SJCRH30 (cell line): ENCODE measurements at regions not wholly inside any gene's neighbourhood (a gene's known extent, or its start where the extent isn't known, plus 50 kb on each side); places are given as distances from the start of the nearest gene placed in this dataset.
A peak's percentile ranks its signal among the peaks of the same experiment; 100 is the strongest.
"Not testable (repeated sequence)": the region's sequence is repeated elsewhere in the genome, so short reads cannot be mapped to it uniquely, and the experiment has no call there.

Experiments
- DNase-seq, 2 experiments: peaks; one replicate each; pipeline ENCODE4 v3.0.0-alpha.2; 2015 to 2020
- H3K27ac ChIP-seq: fragments of 250-450 bp; sonication (Bioruptor Pico); 2 replicates; pipeline ENCODE4 v1.5.1; 2020; ENCODE audit warnings: mild to moderate bottlenecking, moderate library complexity
- H3K27me3 ChIP-seq: fragments of 250-450 bp; sonication (Bioruptor Pico); 2 replicates; pipeline ENCODE4 v1.5.1; 2020; ENCODE audit warnings: mild to moderate bottlenecking, moderate library complexity
- H3K36me3 ChIP-seq: fragments of 250-450 bp; sonication (Bioruptor Pico); 2 replicates; pipeline ENCODE4 v1.5.1; 2020; ENCODE audit warnings: mild to moderate bottlenecking, moderate library complexity
- H3K4me1 ChIP-seq: fragments of 250-450 bp; sonication (Bioruptor Pico); 2 replicates; pipeline ENCODE4 v1.5.1; 2020; ENCODE audit warnings: mild to moderate bottlenecking, moderate library complexity
- H3K4me3 ChIP-seq: fragments of 250-450 bp; sonication (Bioruptor Pico); 2 replicates; pipeline ENCODE4 v1.5.1; 2020; ENCODE audit warnings: mild to moderate bottlenecking, moderate library complexity
- H3K9me3 ChIP-seq: fragments of 250-450 bp; sonication (Bioruptor Pico); replicated peaks from 2 replicates; pipeline ENCODE4 v1.5.1; 2020; ENCODE audit warnings: mild to moderate bottlenecking, moderate library complexity

DNA sequence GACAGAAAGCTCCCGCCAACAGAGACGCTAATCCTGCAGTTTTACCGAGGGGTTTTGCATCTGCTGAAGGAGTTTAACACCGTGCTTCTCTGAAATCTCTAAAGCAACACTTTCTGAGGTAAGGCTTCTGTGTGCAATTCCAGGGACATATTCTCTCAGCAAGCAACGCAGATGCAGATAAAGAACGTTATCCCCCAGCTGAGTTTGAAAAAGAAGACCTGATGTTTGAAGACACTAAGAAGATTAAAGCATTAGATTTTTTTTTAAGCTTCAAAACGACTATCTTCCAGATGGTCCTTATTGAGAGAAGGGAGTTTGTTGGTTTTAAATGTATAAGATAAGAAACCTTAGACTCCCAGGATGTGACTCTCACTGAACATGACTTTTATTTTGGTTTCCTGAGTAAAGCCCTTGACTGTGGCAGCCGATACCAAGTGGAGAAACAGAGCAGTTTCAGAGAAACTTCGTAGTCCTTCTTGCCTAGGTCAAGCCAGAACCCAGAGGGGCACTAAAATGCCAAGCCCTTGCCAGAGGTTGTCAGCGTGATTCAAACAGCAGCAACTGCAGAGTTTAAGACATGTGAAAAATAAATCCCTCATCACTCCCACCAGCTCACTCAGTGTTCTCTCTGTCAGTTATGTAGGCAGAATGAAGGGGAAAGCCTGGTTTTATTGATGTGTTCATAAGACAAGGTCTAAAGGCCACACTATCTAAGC lies 353.3 kb upstream of the CNR1 start:
- no peak for DNase-seq
- Histone ChIP-seq H3K4me1 (no peaks in the 10 kb centered on the region), H3K27me3 (no peaks in the 10 kb centered on the region), H3K36me3 (no peaks in the 10 kb centered on the region), H3K9me3 (no peaks in the 10 kb centered on the region), H3K4me3 (no peak overlapping the region), H3K27ac (no peak overlapping the region)

- no peaks in the 10 kb centered on the region for H3K9me3 ChIP-seq
- no peak for DNase-seq
- H3K27me3 ChIP-seq, result no peaks in the 10 kb centered on the region
- no peak overlapping the region for H3K4me3 ChIP-seq
- H3K4me1 ChIP-seq, result no peaks in the 10 kb centered on the region
- no peaks in the 10 kb centered on the region for H3K36me3 ChIP-seq
- H3K27ac ChIP-seq, result no peak overlapping the region
These were observed 351.6 kb upstream of the CNR1 start for GRCh38 chr6:88517737-88518136.

GRCh38 chr6:88513920-88514319 lies 347.8 kb upstream of the CNR1 start:
- Histone ChIP-seq H3K9me3 (no peaks in the 10 kb centered on the region), H3K27ac (no peak overlapping the region), H3K4me1 (0 out of 2 replicates have a peak, but pooled peaks cover 2% of the 10 kb centered on the region), H3K27me3 (no peaks in the 10 kb centered on the region), H3K4me3 (no peak overlapping the region), H3K36me3 (no peaks in the 10 kb centered on the region)
- no peak for DNase-seq

GRCh38 chr6:88513471-88513870 lies 347.3 kb upstream of the CNR1 start:
- Histone ChIP-seq H3K4me1 (0 out of 2 replicates have a peak, but pooled peaks cover 2% of the 10 kb centered on the region), H3K27me3 (no peaks in the 10 kb centered on the region), H3K4me3 (no peak overlapping the region), H3K9me3 (no peaks in the 10 kb centered on the region), H3K27ac (no peak overlapping the region), H3K36me3 (no peaks in the 10 kb centered on the region)
- DNase-seq, result no peak

GRCh38 chr6:88512951-88513350 lies 346.8 kb upstream of the CNR1 start:
- Histone ChIP-seq H3K4me3 (no peak overlapping the region), H3K27me3 (no peaks in the 10 kb centered on the region), H3K27ac (no peak overlapping the region), H3K9me3 (0 out of 2 replicates have a peak, but pooled peaks cover 2% of the 10 kb centered on the region), H3K36me3 (no peaks in the 10 kb centered on the region), H3K4me1 (0 out of 2 replicates have a peak, but pooled peaks cover 2% of the 10 kb centered on the region)
- no peak for DNase-seq

GRCh38 chr6:88502391-88502790 lies 336.2 kb upstream of the CNR1 start:
- no peaks in the 10 kb centered on the region for H3K27me3 ChIP-seq

DNA sequence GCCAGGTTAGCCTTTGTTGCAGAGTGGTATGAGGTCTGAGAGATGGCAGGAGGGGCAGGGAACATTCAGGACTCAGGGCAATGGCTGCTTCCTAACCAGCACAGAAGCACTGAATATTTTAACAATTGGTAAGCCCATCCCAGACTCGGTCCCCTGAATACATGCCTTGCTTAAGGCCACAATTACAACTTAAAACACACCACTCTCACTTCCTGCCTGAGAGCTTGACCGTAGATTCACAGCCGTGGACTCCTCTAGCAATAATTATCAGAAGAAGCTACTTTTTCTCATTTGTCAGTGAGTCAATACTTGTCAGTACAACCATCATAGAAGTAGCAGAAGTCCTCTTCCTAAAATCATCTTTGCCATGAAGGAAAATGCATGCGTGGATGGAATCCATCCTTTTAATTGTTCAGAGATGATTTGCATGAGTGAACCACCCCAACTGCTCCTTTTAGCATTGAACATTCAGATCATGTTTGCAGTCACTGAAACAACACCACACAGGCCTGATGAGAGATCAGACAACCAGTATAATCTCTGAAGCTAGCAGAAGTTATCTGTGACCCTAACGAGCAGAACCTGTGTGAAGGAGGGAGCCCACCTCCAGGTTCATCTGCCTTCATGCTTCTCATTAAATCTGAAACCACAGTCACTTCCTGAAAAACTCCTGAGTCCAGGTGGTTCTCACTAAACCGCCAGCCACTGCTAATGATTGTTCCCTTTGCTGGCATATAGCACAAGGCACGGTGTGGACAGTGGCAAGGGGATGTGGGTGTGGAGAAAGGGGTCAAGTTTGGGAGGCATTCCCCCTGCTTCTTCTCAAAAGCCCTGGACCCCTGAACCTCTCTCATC lies 333.9 kb upstream of the CNR1 start:
- DNase-seq, result no peak
- no peak overlapping the region for H3K27ac ChIP-seq
- no peaks in the 10 kb centered on the region for H3K27me3 ChIP-seq
- H3K4me1 ChIP-seq, result no peaks in the 10 kb centered on the region
- H3K9me3 ChIP-seq, result no peaks in the 10 kb centered on the region; the same call in 1 of the 2 replicates
- H3K36me3 ChIP-seq, result no peaks in the 10 kb centered on the region
- H3K4me3 ChIP-seq, result no peak overlapping the region

More at GRCh38 chr6:88502391-88502790, 336.2 kb upstream of the CNR1 start:
- Histone ChIP-seq H3K27ac (no peak overlapping the region), H3K4me3 (no peak overlapping the region), H3K4me1 (no peaks in the 10 kb centered on the region), H3K36me3 (no peaks in the 10 kb centered on the region), H3K9me3 (no peaks in the 10 kb centered on the region; the same call in 1 of the 2 replicates)
- DNase-seq, result no peak

GRCh38 chr6:88499436-88499835 lies 333.3 kb upstream of the CNR1 start:
- no peak overlapping the region for H3K27ac ChIP-seq
- no peak for DNase-seq
- no peaks in the 10 kb centered on the region for H3K4me1 ChIP-seq
- H3K27me3 ChIP-seq, result no peaks in the 10 kb centered on the region
- H3K36me3 ChIP-seq, result no peaks in the 10 kb centered on the region
- H3K4me3 ChIP-seq, result no peak overlapping the region
- no peaks in the 10 kb centered on the region for H3K9me3 ChIP-seq

GRCh38 chr6:88497403-88497802 lies 331.3 kb upstream of the CNR1 start:
- H3K27me3 ChIP-seq, H3K4me1 ChIP-seq, H3K27ac ChIP-seq, DNase-seq, H3K36me3 ChIP-seq, H3K9me3 ChIP-seq, H3K4me3 ChIP-seq: not testable (repeated sequence)

DNA sequence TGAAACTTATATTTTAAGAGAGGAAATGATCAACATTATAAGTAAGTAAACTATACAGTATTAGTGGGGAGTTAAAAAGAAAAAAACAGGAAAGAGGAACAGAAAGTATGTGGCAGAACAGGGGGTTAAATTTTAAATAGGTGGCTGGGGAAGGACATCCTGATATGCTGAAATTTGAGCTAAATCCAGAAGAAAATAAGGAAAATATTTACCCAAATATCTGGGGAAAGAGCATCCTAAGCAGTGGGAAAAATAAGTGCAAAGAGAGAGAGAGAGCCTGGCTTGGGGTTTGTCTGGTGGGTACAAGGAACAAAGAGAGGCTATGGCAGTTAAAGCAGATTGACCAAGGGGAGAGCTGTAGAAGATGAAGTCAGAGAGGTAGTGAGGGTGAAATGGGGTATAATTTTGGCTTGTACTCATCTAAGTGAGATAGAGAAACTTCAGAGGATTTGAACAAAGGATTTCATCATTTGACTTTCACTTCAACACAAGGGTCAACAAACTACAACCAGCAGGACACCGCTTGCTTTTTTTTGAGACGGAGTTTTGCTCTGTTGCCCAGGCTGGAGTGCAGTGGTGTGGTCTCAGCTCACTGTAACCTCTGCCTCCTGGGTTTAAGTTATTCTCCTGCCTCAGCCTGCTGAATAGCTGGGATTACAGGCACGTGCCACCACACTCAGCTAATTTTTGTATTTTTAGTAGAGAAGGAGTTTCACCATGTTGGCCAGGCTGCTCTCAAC lies 328.4 kb upstream of the CNR1 start:
- no peak overlapping the region for H3K27ac ChIP-seq
- H3K27me3 ChIP-seq, result no peaks in the 10 kb centered on the region
- H3K4me3 ChIP-seq, result no peak overlapping the region
- no peaks in the 10 kb centered on the region for H3K36me3 ChIP-seq
- no peaks in the 10 kb centered on the region for H3K4me1 ChIP-seq
- H3K9me3 ChIP-seq, result peaks cover 8% of the 10 kb centered on the region; the same call in 1 of the 2 replicates
- DNase-seq, result no peak

- DNase-seq, result no peak
- H3K27ac ChIP-seq, result no peak overlapping the region
- peaks cover 8% of the 10 kb centered on the region for H3K9me3 ChIP-seq
- no peak overlapping the region for H3K4me3 ChIP-seq
- H3K4me1 ChIP-seq, result no peaks in the 10 kb centered on the region
- no peaks in the 10 kb centered on the region for H3K36me3 ChIP-seq
- H3K27me3 ChIP-seq, result no peaks in the 10 kb centered on the region
These were observed 327.6 kb upstream of the CNR1 start for GRCh38 chr6:88493717-88494116.

GRCh38 chr6:88492824-88493223 lies 326.7 kb upstream of the CNR1 start:
- Histone ChIP-seq H3K27me3 (no peaks in the 10 kb centered on the region), H3K4me1 (no peaks in the 10 kb centered on the region), H3K9me3 (peaks cover 8% of the 10 kb centered on the region), H3K36me3 (no peaks in the 10 kb centered on the region), H3K27ac (no peak overlapping the region), H3K4me3 (no peak overlapping the region)
- peak; percentile 19 to 62 for DNase-seq

- no peak overlapping the region for H3K4me3 ChIP-seq
- no peak for DNase-seq
These were observed 326.1 kb upstream of the CNR1 start for GRCh38 chr6:88492241-88492640.

DNA sequence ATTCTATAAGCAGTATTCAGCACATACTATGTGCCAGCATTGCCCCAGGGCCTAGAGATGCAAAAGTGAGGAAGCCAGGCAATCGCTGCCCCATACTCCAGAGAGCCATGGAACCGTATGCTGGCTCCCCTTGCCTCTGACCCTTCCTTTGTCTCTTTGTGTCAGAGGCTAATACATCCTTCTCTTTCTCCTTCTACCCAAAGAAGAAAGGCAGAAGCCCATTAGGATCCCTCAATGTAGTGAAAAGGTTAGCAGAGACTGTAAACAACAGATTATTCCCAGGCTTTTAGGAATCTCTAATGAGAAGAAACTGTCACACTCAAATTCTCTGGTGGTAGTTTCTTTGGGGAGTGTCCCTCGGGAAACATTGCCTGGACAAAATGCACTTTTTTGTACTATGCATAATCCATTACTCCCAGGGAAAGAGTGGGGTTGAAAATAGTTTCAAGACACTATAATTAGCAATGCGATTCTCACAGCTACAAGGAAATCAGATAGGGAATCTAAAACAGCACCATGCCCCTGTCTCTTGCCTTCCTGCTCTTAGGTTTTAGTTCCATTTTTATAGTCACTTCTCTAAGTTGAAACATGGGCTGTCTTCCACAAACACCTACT lies 325.2 kb upstream of the CNR1 start:
- Histone ChIP-seq H3K4me3 (no peak overlapping the region), H3K27me3 (no peaks in the 10 kb centered on the region), H3K36me3 (no peaks in the 10 kb centered on the region), H3K9me3 (peaks cover 8% of the 10 kb centered on the region), H3K4me1 (no peaks in the 10 kb centered on the region), H3K27ac (no peak overlapping the region)
- DNase-seq, result no peak

More at GRCh38 chr6:88492241-88492640, 326.1 kb upstream of the CNR1 start:
- Histone ChIP-seq H3K36me3 (no peaks in the 10 kb centered on the region), H3K4me1 (no peaks in the 10 kb centered on the region), H3K27me3 (no peaks in the 10 kb centered on the region), H3K9me3 (peaks cover 8% of the 10 kb centered on the region), H3K27ac (no peak overlapping the region)
